ENCODE measurements at regions not wholly inside any gene's neighbourhood (a gene's known extent, or its start where the extent isn't known, plus 50 kb on each side); places are given as distances from the start of the nearest gene placed in this dataset.

GRCh38 chr7:25830215-25830614, 321.8 kb upstream of the NFE2L3 start:
- intact Hi-C loops (cut with micrococcal nuclease; ENCODE audit: unreplicated experiment): no loop called here

GRCh38 chr7:25831062-25831691, 320.8 kb upstream of the NFE2L3 start:
- Histone ChIP-seq H3K27ac (ENCODE audit: low read depth, low read length, poor library complexity, severe bottlenecking) (no peak overlapping the region), H3K9me2 (ENCODE audit: insufficient read depth, low read length) (no peaks in the 10 kb centered on the region), H4K20me1 (ENCODE audit: insufficient read depth, low read length) (no peaks in the 10 kb centered on the region), H3K4me3 (ENCODE audit: low read depth, low read length, poor library complexity, severe bottlenecking) (no peak overlapping the region), H2AFZ (ENCODE audit: low read length) (no peak overlapping the region; the same call in 1 of the 2 replicates), H3K4me1 (ENCODE audit: insufficient read depth, low read length, poor library complexity, severe bottlenecking) (peaks cover 5% of the 10 kb centered on the region), H3K79me2 (ENCODE audit: insufficient read depth, low read depth, low read length) (no peaks in the 10 kb centered on the region), H3K9me3 (ENCODE audit: low read length) (no peaks in the 10 kb centered on the region), H3K36me3 (ENCODE audit: insufficient read depth, low read length) (no peaks in the 10 kb centered on the region), H3K4me2 (ENCODE audit: low read length) (no peak overlapping the region)
- BruUV-seq (replicated peaks): no TSS peak
- ChIA-PET POLR2A (no interaction called here), CTCF (ENCODE audit: unreplicated experiment) (no interaction called here)
- TF ChIP-seq CTCF (conservative IDR thresholded peaks at IDR 0.05; ENCODE audit: low read length) (no peak), EZH2phosphoT487 (IDR thresholded peaks at IDR 0.05; ENCODE audit: borderline replicate concordance, low read depth, low read length) (no peak)
- intact Hi-C loops (cut with micrococcal nuclease; ENCODE audit: unreplicated experiment): no loop called here
- no peak for DNase-seq (ENCODE audit: low spot score)

More at GRCh38 chr7:25830215-25830614, 321.8 kb upstream of the NFE2L3 start:
- H3K36me3 ChIP-seq (ENCODE audit: insufficient read depth, low read length): no peaks in the 10 kb centered on the region
- no peaks in the 10 kb centered on the region for H3K9me2 ChIP-seq (ENCODE audit: insufficient read depth, low read length)
- H3K4me2 ChIP-seq (ENCODE audit: low read length): no peak overlapping the region
- no peak overlapping the region for H3K4me3 ChIP-seq (ENCODE audit: low read depth, low read length, poor library complexity, severe bottlenecking)
- H2AFZ ChIP-seq (ENCODE audit: low read length): no peak overlapping the region
- TF ChIP-seq EZH2phosphoT487 (IDR thresholded peaks at IDR 0.05; ENCODE audit: borderline replicate concordance, low read depth, low read length) (no peak), CTCF (conservative IDR thresholded peaks at IDR 0.05; ENCODE audit: low read length) (no peak)
- H3K27ac ChIP-seq (ENCODE audit: low read depth, low read length, poor library complexity, severe bottlenecking): no peak overlapping the region
- ChIA-PET CTCF (ENCODE audit: unreplicated experiment) (no interaction called here), POLR2A (interaction anchor here (0.6 kb wide), 3 partner anchors 12 to 982 kb away, joined by 3 to 5 read pairs (median 4); no protein-coding TSS in a partner anchor)
- H3K79me2 ChIP-seq (ENCODE audit: insufficient read depth, low read depth, low read length): no peaks in the 10 kb centered on the region
- H3K4me1 ChIP-seq (ENCODE audit: insufficient read depth, low read length, poor library complexity, severe bottlenecking): peaks cover 8% of the 10 kb centered on the region
- no peaks in the 10 kb centered on the region for H3K9me3 ChIP-seq (ENCODE audit: low read length)
- no peak for DNase-seq (ENCODE audit: low spot score)
- BruUV-seq (replicated peaks): no TSS peak
- no peaks in the 10 kb centered on the region for H4K20me1 ChIP-seq (ENCODE audit: insufficient read depth, low read length)

GRCh38 chr7:25831831-25832411, 320.1 kb upstream of the NFE2L3 start:
- no peaks in the 10 kb centered on the region for H4K20me1 ChIP-seq (ENCODE audit: insufficient read depth, low read length)
- H3K79me2 ChIP-seq (ENCODE audit: insufficient read depth, low read depth, low read length): no peaks in the 10 kb centered on the region
- H2AFZ ChIP-seq (ENCODE audit: low read length): no peak overlapping the region
- no peaks in the 10 kb centered on the region for H3K9me2 ChIP-seq (ENCODE audit: insufficient read depth, low read length)
- POLR2A ChIA-PET: interaction anchor here (0.6 to 1.0 kb wide), 2 partner anchors 9 to 61 kb away, joined by 3 to 4 read pairs; no protein-coding TSS in a partner anchor
- no peak overlapping the region for H3K27ac ChIP-seq (ENCODE audit: low read depth, low read length, poor library complexity, severe bottlenecking)
- no peak for TF ChIP-seq CTCF (conservative IDR thresholded peaks at IDR 0.05; ENCODE audit: low read length)
- TF ChIP-seq EZH2phosphoT487 (IDR thresholded peaks at IDR 0.05; ENCODE audit: borderline replicate concordance, low read depth, low read length): no peak
- H3K4me1 ChIP-seq (ENCODE audit: insufficient read depth, low read length, poor library complexity, severe bottlenecking): peaks cover 5% of the 10 kb centered on the region
- CTCF ChIA-PET (ENCODE audit: unreplicated experiment): no interaction called here
- no peak for DNase-seq (ENCODE audit: low spot score)
- no peak overlapping the region for H3K4me3 ChIP-seq (ENCODE audit: low read depth, low read length, poor library complexity, severe bottlenecking)
- intact Hi-C loops (cut with micrococcal nuclease; ENCODE audit: unreplicated experiment): no loop called here
- no peaks in the 10 kb centered on the region for H3K36me3 ChIP-seq (ENCODE audit: insufficient read depth, low read length)
- no peaks in the 10 kb centered on the region for H3K9me3 ChIP-seq (ENCODE audit: low read length)
- BruUV-seq (replicated peaks): no TSS peak
- H3K4me2 ChIP-seq (ENCODE audit: low read length): no peak overlapping the region

All from OCI-LY7 (cell line).